Glutamatergic neuron (in vitro differentiated cells): ENCODE measurements at regions not wholly inside any gene's neighbourhood (a gene's known extent, or its start where the extent isn't known, plus 50 kb on each side); places are given as distances from the start of the nearest gene placed in this dataset.

ENCODE experiments used
- DNase-seq: peaks from one replicate; pipeline ENCODE4 v3.0.0; 2022
- H3K27ac Mint-ChIP-seq: one replicate; pipeline ENCODE4 v1.8.0; 2020; ENCODE audit warnings: mild to moderate bottlenecking, mixed read lengths, inconsistent platforms; ENCODE audit not compliant: unreplicated experiment
- H3K27me3 Mint-ChIP-seq: one replicate; pipeline ENCODE4 v1.8.0; 2020; ENCODE audit warnings: mild to moderate bottlenecking, moderate library complexity, mixed read lengths, inconsistent platforms; ENCODE audit not compliant: unreplicated experiment
- H3K36me3 Mint-ChIP-seq: one replicate; pipeline ENCODE4 v1.8.0; 2020; ENCODE audit warnings: mild to moderate bottlenecking, mixed read lengths, inconsistent platforms; ENCODE audit not compliant: unreplicated experiment
- H3K4me1 Mint-ChIP-seq: one replicate; pipeline ENCODE4 v1.8.0; 2020; ENCODE audit warnings: mild to moderate bottlenecking, low read depth, mixed read lengths, inconsistent platforms; ENCODE audit not compliant: unreplicated experiment
- H3K4me3 Mint-ChIP-seq: one replicate; pipeline ENCODE4 v1.8.0; 2020; ENCODE audit warnings: mild to moderate bottlenecking, mixed read lengths, inconsistent platforms; ENCODE audit not compliant: unreplicated experiment
- H3K9me3 Mint-ChIP-seq: one replicate; pipeline ENCODE4 v1.8.0; 2020; ENCODE audit warnings: mild to moderate bottlenecking, moderate library complexity, mixed read lengths, inconsistent platforms; ENCODE audit not compliant: unreplicated experiment
- TF ChIP-seq, protein P1 (sequence below): fragments of 200-600 bp; sonication (generic); IDR thresholded peaks from one replicate; pipeline ENCODE4 v1.5.0; 2021; ENCODE audit not compliant: partially characterized antibody, unreplicated experiment

DNA sequence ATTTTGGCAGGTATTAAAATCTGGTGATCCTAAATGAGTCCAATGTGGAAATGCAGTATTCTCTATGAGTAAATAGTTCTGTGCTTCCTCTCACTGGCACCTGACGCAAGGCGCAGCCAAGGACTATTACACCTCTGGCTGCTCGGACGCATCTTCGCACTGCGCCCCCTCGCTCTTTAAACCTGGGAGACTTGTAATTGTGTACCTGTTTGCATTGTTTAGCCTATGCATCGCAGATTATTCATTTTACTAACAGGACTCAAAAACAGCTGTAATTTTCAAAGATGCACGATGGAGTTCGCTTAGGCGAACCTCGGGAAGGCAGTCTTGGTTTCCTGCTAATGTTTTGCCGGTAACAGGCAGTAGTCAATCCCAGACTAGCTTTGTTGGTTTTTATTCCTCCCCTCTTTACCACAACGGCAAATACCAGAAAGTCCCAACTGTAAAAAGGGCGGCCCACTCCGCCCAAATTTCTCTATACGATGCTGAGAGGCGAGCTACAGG is 113.2 kb downstream of the KCNRG start:
- peaks cover 8% of the 10 kb centered on the region for H3K9me3 Mint-ChIP-seq
- peak overlapping the region; percentile 90 for H3K4me3 Mint-ChIP-seq
- H3K36me3 Mint-ChIP-seq = no peaks in the 10 kb centered on the region
- H3K4me1 Mint-ChIP-seq = peaks cover 35% of the 10 kb centered on the region
- DNase-seq = no peak
- TF ChIP-seq, protein P1, sequence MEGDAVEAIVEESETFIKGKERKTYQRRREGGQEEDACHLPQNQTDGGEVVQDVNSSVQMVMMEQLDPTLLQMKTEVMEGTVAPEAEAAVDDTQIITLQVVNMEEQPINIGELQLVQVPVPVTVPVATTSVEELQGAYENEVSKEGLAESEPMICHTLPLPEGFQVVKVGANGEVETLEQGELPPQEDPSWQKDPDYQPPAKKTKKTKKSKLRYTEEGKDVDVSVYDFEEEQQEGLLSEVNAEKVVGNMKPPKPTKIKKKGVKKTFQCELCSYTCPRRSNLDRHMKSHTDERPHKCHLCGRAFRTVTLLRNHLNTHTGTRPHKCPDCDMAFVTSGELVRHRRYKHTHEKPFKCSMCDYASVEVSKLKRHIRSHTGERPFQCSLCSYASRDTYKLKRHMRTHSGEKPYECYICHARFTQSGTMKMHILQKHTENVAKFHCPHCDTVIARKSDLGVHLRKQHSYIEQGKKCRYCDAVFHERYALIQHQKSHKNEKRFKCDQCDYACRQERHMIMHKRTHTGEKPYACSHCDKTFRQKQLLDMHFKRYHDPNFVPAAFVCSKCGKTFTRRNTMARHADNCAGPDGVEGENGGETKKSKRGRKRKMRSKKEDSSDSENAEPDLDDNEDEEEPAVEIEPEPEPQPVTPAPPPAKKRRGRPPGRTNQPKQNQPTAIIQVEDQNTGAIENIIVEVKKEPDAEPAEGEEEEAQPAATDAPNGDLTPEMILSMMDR = no peak
- H3K27me3 Mint-ChIP-seq = peaks cover 30% of the 10 kb centered on the region
- H3K27ac Mint-ChIP-seq = no peak overlapping the region

DNA sequence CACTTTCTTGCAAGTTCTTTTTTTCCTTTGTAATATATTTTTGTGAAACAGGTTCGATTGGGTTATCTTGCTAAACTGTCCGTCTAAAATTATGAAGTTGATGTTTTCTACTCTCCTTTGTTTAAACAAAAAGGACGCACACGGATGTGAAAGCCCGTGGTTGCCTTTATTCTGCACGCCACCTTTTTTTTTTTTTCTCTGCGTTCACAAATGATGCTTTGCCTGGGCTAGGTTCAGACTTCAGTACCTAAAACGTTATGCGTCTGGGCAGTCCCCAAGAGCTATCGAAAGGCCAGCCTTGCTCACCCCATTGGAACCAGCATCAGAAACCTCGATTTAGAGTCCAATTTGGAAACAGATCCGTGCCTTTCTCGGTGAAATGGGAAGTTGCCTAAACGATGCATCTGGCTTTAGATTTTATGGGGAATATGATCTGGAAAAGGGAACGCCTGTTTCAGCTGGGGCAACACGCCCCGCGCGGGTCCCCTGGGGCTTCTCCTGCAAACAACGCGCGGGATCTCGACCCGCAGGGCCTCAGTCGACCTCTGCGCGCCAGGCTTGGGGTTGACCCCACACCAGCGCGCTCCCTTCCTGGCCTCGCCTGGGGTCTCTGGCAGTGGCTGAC is 113.9 kb downstream of the KCNRG start:
- TF ChIP-seq, protein P1 = no peak
- Mint-ChIP-seq H3K36me3 (no peaks in the 10 kb centered on the region), H3K4me1 (peaks cover 36% of the 10 kb centered on the region), H3K27me3 (peaks cover 30% of the 10 kb centered on the region), H3K27ac (peak overlapping the region; percentile 53), H3K4me3 (peak overlapping the region; percentile 79), H3K9me3 (peaks cover 5% of the 10 kb centered on the region)
- peak; percentile 32 for DNase-seq

DNA sequence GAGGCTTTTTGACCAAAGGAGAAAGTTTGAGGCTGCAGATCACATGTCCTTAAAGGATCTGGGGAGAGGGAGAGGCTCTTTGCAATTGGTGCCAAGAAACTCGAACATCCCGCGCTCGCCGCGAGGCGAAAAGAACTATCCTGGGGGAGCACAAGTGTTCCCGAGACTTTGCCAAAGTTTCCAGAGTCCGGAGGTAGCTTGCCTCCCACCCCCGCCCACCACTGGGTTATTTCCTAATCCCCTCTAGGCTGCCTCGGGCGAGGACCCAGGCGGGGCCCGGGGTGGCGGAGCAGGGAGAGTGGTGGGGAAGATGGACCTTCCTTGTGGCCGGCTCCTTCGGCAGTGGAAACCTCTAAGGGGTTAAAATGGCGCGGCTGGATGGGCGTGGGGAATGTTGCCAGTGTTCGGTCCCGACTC is 114.5 kb downstream of the KCNRG start:
- no peak for DNase-seq
- TF ChIP-seq, protein P1 = no peak
- Mint-ChIP-seq H3K4me3 (peak overlapping the region; percentile 79), H3K9me3 (peaks cover 10% of the 10 kb centered on the region), H3K27me3 (peaks cover 34% of the 10 kb centered on the region), H3K4me1 (peaks cover 36% of the 10 kb centered on the region), H3K36me3 (no peaks in the 10 kb centered on the region), H3K27ac (no peak overlapping the region)

DNA sequence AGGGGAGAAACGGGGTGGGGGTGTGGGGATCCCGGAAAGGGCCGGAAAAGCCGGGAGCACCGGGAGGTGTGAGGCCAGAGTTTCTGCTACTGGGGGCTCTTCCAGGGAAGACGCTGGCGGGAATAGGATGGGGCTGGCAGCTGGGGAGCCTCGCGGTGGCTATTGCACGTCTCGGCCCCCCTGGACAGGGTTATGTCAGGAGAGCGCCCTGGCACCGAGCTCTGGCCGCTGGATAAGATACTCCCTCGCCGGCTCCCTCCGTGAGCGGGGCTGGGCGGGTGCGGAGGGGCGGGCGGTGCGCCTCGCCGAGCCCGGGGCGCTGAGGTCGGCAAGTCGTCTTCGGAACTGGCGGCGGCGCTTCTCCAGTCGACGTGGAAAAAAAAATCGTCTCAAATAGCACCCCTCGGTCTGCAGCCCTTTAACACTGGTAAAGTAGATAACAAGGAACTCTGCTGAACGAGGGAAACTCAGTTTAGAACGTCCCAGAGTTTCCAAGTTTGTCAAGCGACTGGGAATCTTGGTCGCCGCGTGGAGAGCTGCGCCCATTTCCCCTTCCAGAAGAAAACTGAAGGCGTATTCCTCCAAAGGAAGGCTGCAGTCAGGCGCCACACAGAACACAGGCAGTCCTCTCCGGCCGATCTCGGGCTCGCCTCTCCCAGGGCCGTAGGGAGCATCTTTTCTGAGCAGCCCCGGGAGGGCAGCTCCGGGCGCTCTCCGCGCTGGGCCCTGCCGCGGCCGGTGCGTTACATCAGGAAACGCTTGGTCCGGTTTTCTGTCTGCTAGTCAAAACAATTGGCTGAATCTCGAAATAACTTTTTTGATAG is 115.1 kb downstream of the KCNRG start:
- TF ChIP-seq, protein P1 = no peak
- Mint-ChIP-seq H3K4me3 (peak overlapping the region; percentile 79), H3K27me3 (peaks cover 35% of the 10 kb centered on the region), H3K36me3 (no peaks in the 10 kb centered on the region), H3K27ac (no peak overlapping the region), H3K4me1 (peaks cover 36% of the 10 kb centered on the region), H3K9me3 (peaks cover 10% of the 10 kb centered on the region)
- peak; percentile 50 for DNase-seq
